ENCODE measurements at regions not wholly inside any gene's neighbourhood (a gene's known extent, or its start where the extent isn't known, plus 50 kb on each side); places are given as distances from the start of the nearest gene placed in this dataset.
"Not testable (repeated sequence)": the region's sequence is repeated elsewhere in the genome, so short reads cannot be mapped to it uniquely, and the experiment has no call there.

- no peak for TF ChIP-seq CTCF (IDR thresholded peaks at IDR 0.05; ENCODE audit: low read depth, low read length, missing control alignments)
- no peak overlapping the region for H3K4me3 ChIP-seq (ENCODE audit: low read depth, low read length)
- no peak for DNase-seq (ENCODE audit: low read depth)
These were observed 133.9 kb upstream of the RAPGEF2 start for GRCh38 chr4:158968961-158969360.

- TF ChIP-seq CTCF (IDR thresholded peaks at IDR 0.05; ENCODE audit: low read depth, low read length, missing control alignments): no peak
- no peak for DNase-seq (ENCODE audit: low read depth)
These were observed 132.1 kb upstream of the RAPGEF2 start for GRCh38 chr4:158970812-158971211.

GRCh38 chr4:158974438-158974837, 128.4 kb upstream of the RAPGEF2 start:
- DNase-seq (ENCODE audit: low read depth); H3K4me3 ChIP-seq (ENCODE audit: low read depth, low read length): not testable (repeated sequence)

More at GRCh38 chr4:158970812-158971211, 132.1 kb upstream of the RAPGEF2 start:
- H3K4me3 ChIP-seq (ENCODE audit: low read depth, low read length): no peak overlapping the region

- DNase-seq (ENCODE audit: low read depth); H3K4me3 ChIP-seq (ENCODE audit: low read depth, low read length): not testable (repeated sequence)
These were observed 122.2 kb upstream of the RAPGEF2 start for GRCh38 chr4:158980711-158981110.

- no peak overlapping the region for H3K4me3 ChIP-seq (ENCODE audit: low read depth, low read length)
- no peak for DNase-seq (ENCODE audit: low read depth)
- TF ChIP-seq CTCF (IDR thresholded peaks at IDR 0.05; ENCODE audit: low read depth, low read length, missing control alignments): no peak
These were observed 111.2 kb upstream of the RAPGEF2 start for GRCh38 chr4:158991534-158992155.

- TF ChIP-seq CTCF (IDR thresholded peaks at IDR 0.05; ENCODE audit: low read depth, low read length, missing control alignments): no peak
- H3K4me3 ChIP-seq (ENCODE audit: low read depth, low read length): no peak overlapping the region
- no peak for DNase-seq (ENCODE audit: low read depth)
These were observed 109.0 kb upstream of the RAPGEF2 start for GRCh38 chr4:158993891-158994290.

- no peak overlapping the region for H3K4me3 ChIP-seq (ENCODE audit: low read depth, low read length)
- DNase-seq (ENCODE audit: low read depth): no peak
- TF ChIP-seq CTCF (IDR thresholded peaks at IDR 0.05; ENCODE audit: low read depth, low read length, missing control alignments): no peak
These were observed 107.8 kb upstream of the RAPGEF2 start for GRCh38 chr4:158995040-158995439.

- no peak for TF ChIP-seq CTCF (IDR thresholded peaks at IDR 0.05; ENCODE audit: low read depth, low read length, missing control alignments)
- no peak overlapping the region for H3K4me3 ChIP-seq (ENCODE audit: low read depth, low read length)
- DNase-seq (ENCODE audit: low read depth): no peak
These were observed 106.9 kb upstream of the RAPGEF2 start for GRCh38 chr4:158995965-158996364.
